Gastrocnemius medialis (tissue), 4 donors: ENCODE measurements at regions not wholly inside any gene's neighbourhood (a gene's known extent, or its start where the extent isn't known, plus 50 kb on each side); places are given as distances from the start of the nearest gene placed in this dataset.

ENCODE experiments used
- POLR2A ChIP-seq, 2 donors: fragments of 450-650 bp; IDR thresholded peaks; one replicate each; pipeline ENCODE4 v1.6.1; 2017; ENCODE audit warnings: antibody characterized with exemption in 2 of 2, mild to moderate bottlenecking in 2 of 2, moderate library complexity in 2 of 2
- TF ChIP-seq, protein P1 (sequence below), 5 experiments: fragments of 450-650 bp in 3 of 5; fragments of 200-600 bp in 2 of 5; sonication (generic) in 2 of 5; IDR thresholded peaks in 4 of 5; conservative IDR thresholded peaks in 1 of 5; 1 replicate in 4 of 5; 2 replicates in 1 of 5; pipeline ENCODE4 v1.5.1; 2016 to 2019; ENCODE audit warnings: antibody characterized with exemption in 5 of 5, mild to moderate bottlenecking in 3 of 5, moderate library complexity in 3 of 5

DNA sequence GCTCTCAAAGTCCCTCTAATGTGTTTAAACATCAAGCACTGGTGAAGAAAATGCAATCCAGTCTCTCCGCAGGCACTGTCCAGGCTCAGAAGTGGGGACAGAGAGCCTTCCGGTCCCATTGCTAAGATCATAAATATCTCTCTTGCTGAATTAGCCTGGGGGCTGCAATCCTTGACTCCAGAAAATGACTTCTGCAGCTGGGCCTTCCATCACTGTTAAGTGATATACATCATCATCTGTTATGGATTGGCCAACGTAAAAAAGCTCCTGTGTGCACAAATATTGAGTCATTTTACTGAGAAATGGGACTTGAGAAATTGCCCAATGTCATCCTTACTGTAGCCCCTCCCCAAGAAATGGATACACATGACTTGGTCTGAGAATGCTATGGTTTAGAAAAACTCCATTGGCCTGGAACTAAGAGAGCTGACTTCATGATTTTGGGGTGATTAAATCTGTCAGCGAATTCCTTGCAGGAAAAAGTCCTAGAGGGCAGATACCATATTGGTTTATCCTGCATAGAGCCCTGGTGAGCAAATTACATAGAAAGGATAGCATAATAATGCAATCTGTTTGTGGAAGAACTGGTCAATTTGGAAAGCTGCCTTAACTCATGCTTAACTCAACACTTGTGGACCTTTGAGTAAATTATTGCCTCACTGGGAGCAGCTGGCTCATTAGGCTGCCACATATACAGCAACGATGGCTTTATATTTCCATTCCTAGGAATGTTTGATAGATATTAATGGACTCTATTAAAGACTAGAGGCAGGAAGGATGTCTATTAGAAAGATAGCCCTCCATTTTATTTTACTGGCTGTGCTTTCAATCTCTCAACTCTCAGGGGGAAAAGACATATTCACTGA lies 346.1 kb downstream of the GBA3 start:
- TF ChIP-seq POLR2A (IDR thresholded peaks at IDR 0.05), result no peak
- TF ChIP-seq, protein P1, sequence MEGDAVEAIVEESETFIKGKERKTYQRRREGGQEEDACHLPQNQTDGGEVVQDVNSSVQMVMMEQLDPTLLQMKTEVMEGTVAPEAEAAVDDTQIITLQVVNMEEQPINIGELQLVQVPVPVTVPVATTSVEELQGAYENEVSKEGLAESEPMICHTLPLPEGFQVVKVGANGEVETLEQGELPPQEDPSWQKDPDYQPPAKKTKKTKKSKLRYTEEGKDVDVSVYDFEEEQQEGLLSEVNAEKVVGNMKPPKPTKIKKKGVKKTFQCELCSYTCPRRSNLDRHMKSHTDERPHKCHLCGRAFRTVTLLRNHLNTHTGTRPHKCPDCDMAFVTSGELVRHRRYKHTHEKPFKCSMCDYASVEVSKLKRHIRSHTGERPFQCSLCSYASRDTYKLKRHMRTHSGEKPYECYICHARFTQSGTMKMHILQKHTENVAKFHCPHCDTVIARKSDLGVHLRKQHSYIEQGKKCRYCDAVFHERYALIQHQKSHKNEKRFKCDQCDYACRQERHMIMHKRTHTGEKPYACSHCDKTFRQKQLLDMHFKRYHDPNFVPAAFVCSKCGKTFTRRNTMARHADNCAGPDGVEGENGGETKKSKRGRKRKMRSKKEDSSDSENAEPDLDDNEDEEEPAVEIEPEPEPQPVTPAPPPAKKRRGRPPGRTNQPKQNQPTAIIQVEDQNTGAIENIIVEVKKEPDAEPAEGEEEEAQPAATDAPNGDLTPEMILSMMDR (IDR thresholded peaks at IDR 0.05 in 4 of 5, conservative IDR thresholded peaks at IDR 0.05 in 1 of 5), result no peak
